Tibial nerve (tissue), 3 donors: ENCODE measurements at regions not wholly inside any gene's neighbourhood (a gene's known extent, or its start where the extent isn't known, plus 50 kb on each side); places are given as distances from the start of the nearest gene placed in this dataset.

Experiments
- CTCF ChIP-seq, 5 experiments: fragments of 200-600 bp in 3 of 5; fragments of 450-650 bp in 2 of 5; sonication (generic) in 3 of 5; IDR thresholded peaks; one replicate each; pipeline ENCODE4 v1.5.1; 2016 to 2019; ENCODE audit warnings: antibody characterized with exemption in 5 of 5, mild to moderate bottlenecking in 3 of 5, moderate library complexity in 2 of 5
- POLR2A ChIP-seq, 2 donors: fragments of 450-650 bp; IDR thresholded peaks; one replicate each; pipeline ENCODE4 v1.6.1; 2017; ENCODE audit warnings: antibody characterized with exemption in 2 of 2, mild to moderate bottlenecking in 2 of 2, moderate library complexity in 2 of 2

GRCh38 chr2:138355244-138355643 is 146.3 kb upstream of the SPOPL start:
- TF ChIP-seq CTCF (IDR thresholded peaks at IDR 0.05) (no peak), POLR2A (IDR thresholded peaks at IDR 0.05) (no peak)
